Vagina (tissue), 2 donors: ENCODE measurements at regions not wholly inside any gene's neighbourhood (a gene's known extent, or its start where the extent isn't known, plus 50 kb on each side); places are given as distances from the start of the nearest gene placed in this dataset.

Experiments
- CTCF ChIP-seq, 3 experiments: fragments of 450-650 bp in 2 of 3; fragments of 200-600 bp in 1 of 3; sonication (generic) in 1 of 3; IDR thresholded peaks; one replicate each; pipeline ENCODE4 v1.5.1; 2017 to 2019; ENCODE audit warnings: antibody characterized with exemption in 3 of 3, mild to moderate bottlenecking in 2 of 3, moderate library complexity in 2 of 3
- POLR2A ChIP-seq, 2 donors: fragments of 450-650 bp; IDR thresholded peaks; one replicate each; pipeline ENCODE4 v1.6.1; 2017; ENCODE audit warnings: antibody characterized with exemption in 2 of 2, mild to moderate bottlenecking in 2 of 2, moderate library complexity in 2 of 2
- POLR2AphosphoS5 ChIP-seq, 2 donors: sonication (generic); formaldehyde crosslinking; IDR thresholded peaks; one replicate each; pipeline ENCODE4 v1.9.0; 2017; ENCODE audit warnings: antibody characterized with exemption in 2 of 2, mild to moderate bottlenecking in 2 of 2, low read depth in 1 of 2; ENCODE audit not compliant: insufficient read depth in 1 of 2

GRCh38 chr6:169846286-169847056, 95.0 kb downstream of the ERMARD start:
- TF ChIP-seq POLR2AphosphoS5 (IDR thresholded peaks at IDR 0.05; ENCODE audit: insufficient read depth in 1 of 2, low read depth in 1 of 2) (no peak), CTCF (IDR thresholded peaks at IDR 0.05) (no peak), POLR2A (IDR thresholded peaks at IDR 0.05) (no peak)
